HEK293 (cell line): ENCODE measurements at regions not wholly inside any gene's neighbourhood (a gene's known extent, or its start where the extent isn't known, plus 50 kb on each side); places are given as distances from the start of the nearest gene placed in this dataset.

Experiments
- CTCF ChIA-PET: fragments of 350-600 bp; formaldehyde crosslinking; extraction: SDS; loops from one replicate; lab custom pipeline; 2021; ENCODE audit warnings: antibody characterized with exemption; lab: Yijun Ruan, JAX
- POLR2A ChIA-PET: fragments of 300-600 bp; formaldehyde crosslinking; extraction: SDS; loops from one replicate; lab custom pipeline; 2020; ENCODE audit warnings: antibody characterized with exemption, inconsistent platforms; lab: Yijun Ruan, JAX
- H3K27ac ChIP-seq: fragments of 200-500 bp; sonication (Bioruptor generic); 2 replicates; pipeline ENCODE4 v1.5.1; 2014; ENCODE audit warnings: low read depth, low read length, control low read depth, inconsistent platforms; ENCODE audit errors: extremely low read depth
- H3K36me3 ChIP-seq, 2 experiments: fragments of 200-500 bp in 1 of 2; sonication (Bioruptor generic) in 1 of 2; 1 replicate in 1 of 2; 2 replicates in 1 of 2; pipeline ENCODE4 v1.5.1; 2014 to 2017; ENCODE audit warnings: inconsistent platforms in 2 of 2, low read length in 2 of 2; ENCODE audit not compliant: control insufficient read depth in 2 of 2, insufficient read depth in 1 of 2
- H3K4me1 ChIP-seq: fragments of 200-500 bp; sonication (Bioruptor generic); 2 replicates; pipeline ENCODE4 v1.5.1; 2014; ENCODE audit warnings: mild to moderate bottlenecking, low read length, inconsistent platforms; ENCODE audit not compliant: control insufficient read depth, insufficient read depth
- H3K4me3 ChIP-seq: 2 replicates; pipeline ENCODE4 v1.5.1; 2011; ENCODE audit warnings: low read depth, mild to moderate bottlenecking, control low read depth, low read length, moderate library complexity
- H3K9me3 ChIP-seq: fragments of 200-500 bp; sonication (Bioruptor generic); 2 replicates; pipeline ENCODE4 v1.5.1; 2014; ENCODE audit warnings: low read depth, low read length, inconsistent platforms; ENCODE audit not compliant: control insufficient read depth, insufficient read depth
- FEZF1 ChIP-seq: fragments of 450-650 bp; formaldehyde crosslinking; IDR thresholded peaks from 2 replicates; pipeline ENCODE4 v1.5.1; 2016; ENCODE audit warnings: missing biosample characterization, missing genetic modification characterization
- GLI2 ChIP-seq: fragments of 450-650 bp; formaldehyde crosslinking; IDR thresholded peaks from 2 replicates; pipeline ENCODE4; 2017; ENCODE audit warnings: missing biosample characterization, missing genetic modification characterization, low read depth, borderline replicate concordance
- IKZF3 ChIP-seq: fragments of 450-650 bp; IDR thresholded peaks from 2 replicates; pipeline ENCODE4 v1.5.0; 2018; ENCODE audit warnings: missing biosample characterization, mild to moderate bottlenecking, missing genetic modification characterization, moderate library complexity
- KLF9 ChIP-seq: fragments of 450-650 bp; formaldehyde crosslinking; IDR thresholded peaks from 2 replicates; pipeline ENCODE4 v1.5.1; 2016; ENCODE audit warnings: missing biosample characterization, missing genetic modification characterization, low read depth
- RBAK ChIP-seq: fragments of 450-650 bp; formaldehyde crosslinking; IDR thresholded peaks from 2 replicates; pipeline ENCODE4 v1.5.1; 2016; ENCODE audit warnings: missing biosample characterization, missing genetic modification characterization
- SCRT2 ChIP-seq: fragments of 450-650 bp; formaldehyde crosslinking; IDR thresholded peaks from 2 replicates; pipeline ENCODE4 v1.5.1; 2016; ENCODE audit warnings: missing biosample characterization, missing genetic modification characterization
- SP7 ChIP-seq: fragments of 450-650 bp; formaldehyde crosslinking; IDR thresholded peaks from 2 replicates; pipeline ENCODE4 v1.5.1; 2016; ENCODE audit warnings: missing biosample characterization, missing genetic modification characterization
- YY1 ChIP-seq: fragments of 450-650 bp; formaldehyde crosslinking; IDR thresholded peaks from 2 replicates; pipeline ENCODE4 v1.5.1; 2018; ENCODE audit warnings: missing biosample characterization, missing genetic modification characterization
- ZBTB48 ChIP-seq: fragments of 450-650 bp; formaldehyde crosslinking; IDR thresholded peaks from 2 replicates; pipeline ENCODE4 v1.5.1; 2016; ENCODE audit warnings: missing biosample characterization, missing genetic modification characterization
- ZEB2 ChIP-seq: fragments of 450-650 bp; formaldehyde crosslinking; IDR thresholded peaks from 2 replicates; pipeline ENCODE4 v1.5.1; 2016; ENCODE audit warnings: missing biosample characterization, missing genetic modification characterization
- ZNF169 ChIP-seq: fragments of 450-650 bp; formaldehyde crosslinking; IDR thresholded peaks from 2 replicates; pipeline ENCODE4 v1.5.1; 2016; ENCODE audit warnings: missing biosample characterization, missing genetic modification characterization
- ZNF223 ChIP-seq: fragments of 450-650 bp; formaldehyde crosslinking; IDR thresholded peaks from 2 replicates; pipeline ENCODE4 v1.5.1; 2016; ENCODE audit warnings: missing biosample characterization, missing genetic modification characterization
- ZNF23 ChIP-seq: fragments of 450-650 bp; formaldehyde crosslinking; IDR thresholded peaks from 2 replicates; pipeline ENCODE4 v1.5.1; 2016; ENCODE audit warnings: missing biosample characterization, missing genetic modification characterization, borderline replicate concordance
- ZNF280D ChIP-seq: fragments of 450-650 bp; formaldehyde crosslinking; IDR thresholded peaks from 2 replicates; pipeline ENCODE4 v1.5.1; 2016; ENCODE audit warnings: missing biosample characterization, missing genetic modification characterization
- ZNF311 ChIP-seq: fragments of 450-650 bp; formaldehyde crosslinking; IDR thresholded peaks from 2 replicates; pipeline ENCODE4 v1.5.1; 2017; ENCODE audit warnings: missing biosample characterization, missing genetic modification characterization, borderline replicate concordance
- ZNF324 ChIP-seq: fragments of 450-650 bp; formaldehyde crosslinking; IDR thresholded peaks from 2 replicates; pipeline ENCODE4 v1.5.1; 2016; ENCODE audit warnings: missing biosample characterization, missing genetic modification characterization
- ZNF341 ChIP-seq: fragments of 450-650 bp; formaldehyde crosslinking; IDR thresholded peaks from 2 replicates; pipeline ENCODE4; 2016; ENCODE audit warnings: low read depth, missing biosample characterization, missing genetic modification characterization
- ZNF354C ChIP-seq: fragments of 450-650 bp; formaldehyde crosslinking; IDR thresholded peaks from 2 replicates; pipeline ENCODE4 v1.5.1; 2016; ENCODE audit warnings: missing biosample characterization, missing genetic modification characterization, low read depth, borderline replicate concordance
- ZNF37A ChIP-seq: fragments of 450-650 bp; IDR thresholded peaks from 2 replicates; pipeline ENCODE4 v1.5.1; 2018; ENCODE audit warnings: missing biosample characterization, missing genetic modification characterization
- ZNF391 ChIP-seq: fragments of 450-650 bp; formaldehyde crosslinking; IDR thresholded peaks from 2 replicates; pipeline ENCODE4 v1.5.1; 2016; ENCODE audit warnings: low read depth, missing biosample characterization, missing genetic modification characterization, borderline replicate concordance
- ZNF416 ChIP-seq: fragments of 450-650 bp; formaldehyde crosslinking; IDR thresholded peaks from 2 replicates; pipeline ENCODE4 v1.5.1; 2016; ENCODE audit warnings: missing biosample characterization, missing genetic modification characterization
- ZNF521 ChIP-seq: fragments of 450-650 bp; formaldehyde crosslinking; IDR thresholded peaks from 2 replicates; pipeline ENCODE4 v1.5.1; 2017; ENCODE audit warnings: missing biosample characterization, mild to moderate bottlenecking, missing genetic modification characterization
- ZNF623 ChIP-seq: fragments of 450-650 bp; formaldehyde crosslinking; IDR thresholded peaks from 2 replicates; pipeline ENCODE4 v1.5.1; 2016; ENCODE audit warnings: missing biosample characterization, missing genetic modification characterization
- ZNF626 ChIP-seq: fragments of 450-650 bp; sonication (Bioruptor Pico); formaldehyde crosslinking; IDR thresholded peaks from 2 replicates; pipeline ENCODE4 v1.5.1; 2018; ENCODE audit warnings: missing biosample characterization, missing genetic modification characterization, inconsistent platforms
- ZNF792 ChIP-seq: fragments of 450-650 bp; formaldehyde crosslinking; IDR thresholded peaks from 2 replicates; pipeline ENCODE4 v1.5.1; 2016; ENCODE audit warnings: missing biosample characterization, missing genetic modification characterization
- ZSCAN30 ChIP-seq: fragments of 450-650 bp; IDR thresholded peaks from 2 replicates; pipeline ENCODE4 v1.5.1; 2018; ENCODE audit warnings: missing biosample characterization, mild to moderate bottlenecking, missing genetic modification characterization, moderate library complexity

- Histone ChIP-seq H3K36me3 (no peaks in the 10 kb centered on the region), H3K27ac (no peak overlapping the region), H3K4me3 (no peak overlapping the region), H3K4me1 (no peaks in the 10 kb centered on the region), H3K9me3 (no peaks in the 10 kb centered on the region)
- POLR2A ChIA-PET: no interaction called here
- CTCF ChIA-PET: no interaction called here
- TF ChIP-seq FEZF1 (tag by site-specific recombination) (no peak), ZNF169 (tag by site-specific recombination) (no peak), ZNF37A (tag by site-specific recombination) (no peak), ZNF623 (tag by site-specific recombination) (no peak), ZNF792 (tag by site-specific recombination) (no peak), KLF9 (tag by site-specific recombination) (no peak), ZNF23 (tag by site-specific recombination) (no peak), ZNF521 (tag by site-specific recombination) (no peak), IKZF3 (no peak), ZNF416 (no peak)
These were observed 124.3 kb downstream of the EHF start for GRCh38 chr11:34745195-34745594.

GRCh38 chr11:34744511-34744910, 123.6 kb downstream of the EHF start:
- no peak overlapping the region for H3K4me3 ChIP-seq
- ChIA-PET CTCF (no interaction called here), POLR2A (no interaction called here)
- TF ChIP-seq RBAK (tag by site-specific recombination) (no peak), ZNF391 (tag by site-specific recombination) (no peak), GLI2 (tag by site-specific recombination) (no peak), ZNF354C (tag by site-specific recombination) (no peak), ZNF280D (tag by site-specific recombination) (no peak), ZNF324 (tag by site-specific recombination) (no peak), YY1 (no peak), ZNF341 (tag by site-specific recombination) (no peak), ZNF626 (tag by site-specific recombination) (no peak), ZNF623 (tag by site-specific recombination) (no peak), ZNF792 (tag by site-specific recombination) (no peak), SCRT2 (tag by site-specific recombination) (no peak), ZEB2 (no peak)
- TF ChIP-seq, all 188 proteins: peak for 0
- Histone ChIP-seq H3K27ac (no peak overlapping the region), H3K4me1 (no peaks in the 10 kb centered on the region), H3K36me3 (no peaks in the 10 kb centered on the region), H3K9me3 (no peaks in the 10 kb centered on the region)

- TF ChIP-seq ZBTB48 (tag by site-specific recombination) (no peak), SP7 (tag by site-specific recombination) (no peak), ZNF311 (tag by site-specific recombination) (no peak), ZNF223 (tag by site-specific recombination) (no peak), ZSCAN30 (tag by site-specific recombination) (no peak)
- Histone ChIP-seq H3K36me3 (no peaks in the 10 kb centered on the region), H3K27ac (no peak overlapping the region), H3K4me1 (no peaks in the 10 kb centered on the region), H3K4me3 (no peak overlapping the region), H3K9me3 (no peaks in the 10 kb centered on the region)
- ChIA-PET POLR2A (no interaction called here), CTCF (no interaction called here)
These were observed 117.3 kb downstream of the EHF start for GRCh38 chr11:34738237-34738636.
